Thymus (tissue), 11 donors: ENCODE measurements at regions not wholly inside any gene's neighbourhood (a gene's known extent, or its start where the extent isn't known, plus 50 kb on each side); places are given as distances from the start of the nearest gene placed in this dataset.

Experiments
- DNase-seq, 9 donors: peaks; one replicate each; pipeline ENCODE4 v3.0.0-alpha.2; 2013; ENCODE audit warnings: low spot score in 9 of 9, low read depth in 6 of 9, missing footprints in 1 of 9
- H3K27ac ChIP-seq, 2 donors: one replicate each; pipeline ENCODE4 v1.5.1; 2013; ENCODE audit warnings: control low read depth in 1 of 2, low read depth in 1 of 2, low read length in 1 of 2, mild to moderate bottlenecking in 1 of 2, moderate library complexity in 1 of 2
- H3K27me3 ChIP-seq, 2 donors: one replicate each; pipeline ENCODE4 v1.5.1; 2013; ENCODE audit warnings: low read length in 1 of 2; ENCODE audit not compliant: control insufficient read depth in 2 of 2, insufficient read depth in 1 of 2
- H3K36me3 ChIP-seq, 2 donors: one replicate each; pipeline ENCODE4 v1.5.1; 2013; ENCODE audit warnings: low read length in 1 of 2, mild to moderate bottlenecking in 1 of 2, moderate library complexity in 1 of 2; ENCODE audit not compliant: control insufficient read depth in 2 of 2, insufficient read depth in 2 of 2
- H3K4me1 ChIP-seq, 2 donors: one replicate each; pipeline ENCODE4 v1.5.1; 2013; ENCODE audit warnings: low read length in 2 of 2; ENCODE audit not compliant: control insufficient read depth in 2 of 2, insufficient read depth in 2 of 2
- H3K4me3 ChIP-seq, 2 donors: one replicate each; pipeline ENCODE4 v1.5.1; 2013; ENCODE audit warnings: low read length in 2 of 2, control low read depth in 1 of 2, mild to moderate bottlenecking in 1 of 2
- H3K9me3 ChIP-seq, 2 donors: one replicate each; pipeline ENCODE4 v1.5.1; 2013; ENCODE audit warnings: low read length in 1 of 2, mild to moderate bottlenecking in 1 of 2; ENCODE audit not compliant: control insufficient read depth in 2 of 2, insufficient read depth in 1 of 2
- WGBS: extraction: QIAGEN DNeasy Blood & Tissue Kit; methylation state at CpG from one replicate; pipeline ENCODE4 v1.1.7; 2013; 5-methylcytosine and 5-hydroxymethylcytosine counted together
- donor health status: healthy.

DNA sequence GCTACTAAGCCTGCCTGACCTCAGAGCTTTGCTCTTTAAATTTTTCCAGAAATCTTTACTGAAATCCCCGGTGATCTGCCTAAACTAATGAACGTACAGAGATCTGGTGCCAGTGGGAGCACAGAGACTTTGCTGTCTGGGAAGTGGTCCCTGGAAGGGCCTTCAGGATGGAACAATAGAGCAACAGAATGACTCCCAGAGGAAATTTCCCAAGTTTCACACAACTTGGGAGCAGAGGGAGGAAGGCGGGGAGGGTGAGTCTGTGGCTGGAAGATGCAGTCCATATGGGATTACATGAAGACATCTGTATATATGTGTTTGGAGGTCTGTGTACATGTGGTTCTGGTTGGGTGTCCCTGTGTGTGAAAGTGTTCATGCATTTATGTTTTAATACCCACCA is 638.3 kb downstream of the CCDC171 start:
- no peak for DNase-seq
- peaks cover 0 to 5% of the 10 kb centered on the region in 2 donors for H3K4me1 ChIP-seq
- WGBS = over 99% methylated on average over 3 of the region's 3 CpGs
- no peaks in the 10 kb centered on the region for H3K27me3 ChIP-seq
- no peaks in the 10 kb centered on the region for H3K36me3 ChIP-seq
- no peak overlapping the region for H3K4me3 ChIP-seq
- no peak overlapping the region for H3K27ac ChIP-seq
- no peaks in the 10 kb centered on the region for H3K9me3 ChIP-seq

DNA sequence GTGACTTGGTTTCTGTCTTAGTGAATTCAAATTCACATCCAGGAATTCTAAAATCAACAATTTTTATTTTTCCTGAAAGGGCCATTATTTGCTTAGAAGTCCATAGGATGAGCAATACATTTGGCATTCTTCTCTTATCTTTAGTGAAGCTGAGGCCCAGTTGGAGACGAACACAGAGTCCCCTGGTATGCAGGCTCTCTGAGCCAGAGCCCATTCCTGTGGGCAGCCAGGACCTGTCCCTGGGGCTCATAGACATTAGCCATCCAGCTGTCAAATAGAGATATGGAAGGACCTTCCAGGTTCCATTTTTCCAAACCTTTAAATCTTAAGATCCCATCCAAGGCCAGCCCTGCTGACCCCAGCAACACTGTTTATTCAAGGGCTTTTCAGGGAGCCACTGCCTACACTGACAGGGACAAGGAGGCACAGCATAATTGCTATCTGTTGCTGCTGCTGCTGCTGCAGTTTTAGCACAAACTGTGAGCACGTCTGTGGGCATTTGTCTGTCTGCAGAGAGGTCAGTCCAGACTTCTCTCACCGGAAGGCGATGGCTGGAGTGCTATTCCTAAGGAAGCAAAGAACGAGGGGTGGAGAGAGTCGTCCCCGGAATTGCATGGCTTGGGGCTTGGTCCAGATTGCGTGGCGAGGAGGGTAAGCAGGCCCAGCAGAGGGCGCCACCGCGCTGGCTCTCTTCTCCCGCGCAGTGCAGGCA is 639.0 kb downstream of the CCDC171 start:
- DNase-seq = peak; percentile 25 to 75 (median 49)
- H3K27ac ChIP-seq = no peak overlapping the region

DNA sequence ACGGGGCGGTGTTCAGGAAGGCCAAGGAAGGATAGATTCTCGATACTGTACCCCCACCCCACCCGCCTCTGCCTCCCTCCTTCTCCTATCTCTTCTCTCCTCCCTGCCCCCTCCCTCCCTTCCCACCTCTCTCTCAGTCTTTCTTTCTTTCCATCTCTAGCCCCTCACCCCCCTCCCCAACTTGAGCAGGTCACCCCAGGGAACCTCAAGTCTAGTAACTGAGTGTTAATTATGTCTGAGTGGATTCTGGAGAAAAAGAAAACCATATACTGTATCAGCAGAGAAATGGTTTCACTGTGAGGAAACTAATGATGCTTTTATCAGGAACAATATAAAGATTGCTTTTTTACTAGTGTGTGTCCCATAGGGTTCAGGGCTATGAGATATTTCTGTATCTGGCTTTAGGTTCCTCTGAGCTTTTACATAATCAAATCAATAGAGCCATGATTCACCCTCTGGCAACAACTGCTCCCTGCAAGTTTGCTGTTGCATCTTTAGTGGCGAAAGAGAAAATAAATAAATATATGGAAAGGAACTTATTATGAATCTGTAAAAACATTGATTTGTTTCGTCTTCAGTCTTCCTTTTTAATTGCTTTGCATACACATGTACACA is 639.7 kb downstream of the CCDC171 start:
- Histone ChIP-seq H3K36me3 (no peaks in the 10 kb centered on the region), H3K9me3 (no peaks in the 10 kb centered on the region), H3K27ac (no peak overlapping the region), H3K27me3 (no peaks in the 10 kb centered on the region), H3K4me1 (peaks cover 0 to 5% of the 10 kb centered on the region in 2 donors), H3K4me3 (no peak overlapping the region)
- DNase-seq = no peak
- WGBS = 38% methylated on average over 6 of the region's 6 CpGs

More for the DNA sequence above, 639.0 kb downstream of the CCDC171 start:
- 6% methylated on average over 14 of the region's 14 CpGs for WGBS
- no peaks in the 10 kb centered on the region for H3K36me3 ChIP-seq
- no peaks in the 10 kb centered on the region for H3K27me3 ChIP-seq
- H3K4me1 ChIP-seq = peaks cover 0 to 5% of the 10 kb centered on the region in 2 donors
- no peak overlapping the region for H3K4me3 ChIP-seq
- H3K9me3 ChIP-seq = no peaks in the 10 kb centered on the region

DNA sequence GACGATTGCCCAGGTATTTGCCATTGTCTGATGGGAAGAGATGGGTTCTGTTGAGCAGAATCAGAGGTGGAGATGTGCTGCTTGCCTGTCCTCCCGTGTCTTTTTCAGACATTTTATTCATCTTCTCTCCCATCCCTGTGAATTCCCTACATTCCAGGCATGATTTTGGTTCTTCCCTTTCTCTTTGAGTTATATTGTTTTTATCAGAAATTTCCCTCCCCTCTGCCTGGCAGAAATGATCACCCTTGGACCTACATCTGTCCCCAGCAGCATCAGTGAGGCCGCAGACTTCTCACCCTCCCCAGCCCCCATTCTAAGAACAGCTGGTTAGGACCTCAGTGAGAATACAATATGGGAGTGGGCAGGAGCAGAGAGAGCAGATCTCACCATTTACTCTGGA is 640.2 kb downstream of the CCDC171 start:
- H3K27ac ChIP-seq = no peak overlapping the region

DNA sequence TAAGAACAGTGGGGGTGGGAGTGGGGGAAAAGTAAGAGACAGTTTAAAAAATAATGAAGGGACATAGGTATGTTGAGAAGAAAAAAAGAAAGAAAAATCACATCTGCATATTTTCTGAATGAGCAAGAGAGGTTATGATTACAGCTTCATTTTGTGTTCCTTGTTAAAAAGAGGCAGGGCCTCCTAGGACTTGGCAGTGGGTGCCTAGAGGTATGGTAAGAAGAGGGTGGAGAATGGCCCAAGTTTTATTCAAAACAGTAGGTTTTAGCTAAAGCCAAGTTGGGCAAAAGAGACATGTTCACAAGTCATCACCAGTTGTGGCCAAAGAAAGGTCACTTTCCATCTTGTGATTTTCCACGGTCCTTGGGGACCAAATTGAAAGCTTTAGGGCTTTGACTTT is 643.4 kb downstream of the CCDC171 start:
- no peak for DNase-seq
- Histone ChIP-seq H3K36me3 (no peaks in the 10 kb centered on the region), H3K4me1 (peaks cover 0 to 5% of the 10 kb centered on the region in 2 donors), H3K27me3 (no peaks in the 10 kb centered on the region), H3K9me3 (no peaks in the 10 kb centered on the region), H3K4me3 (no peak overlapping the region), H3K27ac (no peak overlapping the region)
- 96% methylated on average over 1 of the region's 1 CpG for WGBS

More for the DNA sequence above, 640.2 kb downstream of the CCDC171 start:
- Histone ChIP-seq H3K4me3 (no peak overlapping the region), H3K36me3 (no peaks in the 10 kb centered on the region), H3K4me1 (peaks cover 0 to 5% of the 10 kb centered on the region in 2 donors), H3K27me3 (no peaks in the 10 kb centered on the region), H3K9me3 (no peaks in the 10 kb centered on the region)
- 93% methylated on average over 3 of the region's 3 CpGs for WGBS
- no peak for DNase-seq

DNA sequence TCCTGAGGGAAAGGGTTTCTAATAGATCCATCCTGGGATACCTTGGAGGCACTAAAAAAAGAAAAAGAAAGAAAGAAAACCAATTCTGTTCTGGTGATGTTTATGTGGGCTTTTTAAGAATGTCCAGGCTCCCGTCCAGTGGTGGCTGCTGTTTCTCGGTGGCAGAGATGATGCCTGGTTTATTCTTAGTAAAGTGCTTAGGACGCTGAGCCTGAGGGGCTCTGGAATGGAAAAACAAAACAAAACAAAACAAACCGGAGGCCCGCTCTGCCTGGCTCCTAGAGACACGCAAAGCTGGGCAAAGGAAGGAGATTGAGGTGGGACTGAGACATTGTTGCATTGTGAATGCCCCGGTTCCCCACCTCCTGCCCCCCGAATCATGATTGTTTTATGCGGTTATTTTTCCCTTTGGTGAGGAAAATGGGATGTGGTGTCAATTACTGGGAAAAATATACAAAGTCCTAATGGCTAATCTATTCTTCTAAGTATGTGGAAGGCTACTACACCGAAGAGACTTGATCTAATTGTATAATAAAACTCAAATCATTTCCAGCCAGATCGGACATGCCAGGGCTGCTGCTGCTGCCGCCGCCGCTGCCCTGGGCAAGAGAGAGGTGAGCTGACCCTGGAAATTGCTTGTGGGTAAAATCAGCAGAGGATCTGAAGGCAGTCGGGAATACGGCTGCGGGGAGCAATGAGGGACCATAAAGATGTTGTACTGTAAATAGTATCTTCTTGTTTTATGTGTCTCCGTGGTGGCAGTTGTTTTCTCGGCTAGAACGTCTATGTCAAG is 644.9 kb downstream of the CCDC171 start:
- 94% methylated on average over 20 of the region's 20 CpGs for WGBS
- no peak overlapping the region for H3K4me3 ChIP-seq
- DNase-seq = no peak
- H3K4me1 ChIP-seq = no peaks in the 10 kb centered on the region
- no peak overlapping the region for H3K27ac ChIP-seq
- no peaks in the 10 kb centered on the region for H3K9me3 ChIP-seq
- H3K36me3 ChIP-seq = no peaks in the 10 kb centered on the region
- no peaks in the 10 kb centered on the region for H3K27me3 ChIP-seq

DNA sequence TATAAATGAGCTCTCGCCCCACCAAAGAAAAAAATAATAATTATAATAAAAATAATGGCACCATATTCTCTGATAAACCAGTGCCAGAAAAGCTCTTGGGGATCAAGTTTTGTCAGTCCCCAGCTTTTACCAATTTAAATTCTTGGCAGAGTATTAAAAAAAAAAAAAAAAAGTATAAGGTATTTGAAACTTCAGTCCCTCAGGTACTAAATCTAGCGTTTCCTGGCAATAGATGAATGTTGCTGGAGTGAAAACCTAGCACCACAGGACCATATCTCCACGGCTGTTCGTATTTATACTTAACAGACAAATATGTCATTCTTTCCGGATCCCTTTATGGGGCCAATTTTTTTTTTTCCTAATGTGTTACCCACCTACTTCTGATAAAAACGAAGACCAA is 646.2 kb downstream of the CCDC171 start:
- H3K36me3 ChIP-seq = no peaks in the 10 kb centered on the region
- no peak overlapping the region for H3K4me3 ChIP-seq
- H3K27me3 ChIP-seq = no peaks in the 10 kb centered on the region
- DNase-seq = no peak
- H3K27ac ChIP-seq = no peak overlapping the region
- H3K9me3 ChIP-seq = no peaks in the 10 kb centered on the region
- 89% methylated on average over 6 of the region's 6 CpGs for WGBS
- H3K4me1 ChIP-seq = no peaks in the 10 kb centered on the region

DNA sequence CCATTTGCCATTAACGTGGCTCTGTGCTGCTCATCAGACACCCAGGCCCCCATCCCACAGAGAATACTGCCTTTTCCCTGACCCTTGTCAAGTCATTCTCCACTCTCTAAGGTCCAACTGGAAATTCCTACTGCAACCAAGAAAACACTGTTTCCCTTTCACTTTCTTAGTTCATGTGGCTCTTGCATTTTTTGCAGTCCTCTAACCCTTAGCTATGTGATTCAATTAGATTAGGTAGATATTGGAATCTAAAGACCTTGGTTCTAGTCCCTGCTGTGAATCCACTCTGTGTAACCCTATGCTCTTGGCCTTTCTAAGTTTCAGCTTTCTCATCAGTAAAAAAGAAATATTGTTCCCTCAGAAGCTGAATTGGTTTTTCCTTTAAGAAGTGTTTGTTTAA is 649.4 kb downstream of the CCDC171 start:
- DNase-seq = no peak
- 80% methylated on average over 1 of the region's 1 CpG for WGBS
- H3K4me3 ChIP-seq = no peak overlapping the region
- H3K27ac ChIP-seq = no peak overlapping the region
- H3K4me1 ChIP-seq = peaks cover 0 to 8% of the 10 kb centered on the region in 2 donors
- H3K27me3 ChIP-seq = no peaks in the 10 kb centered on the region
- H3K36me3 ChIP-seq = no peaks in the 10 kb centered on the region
- H3K9me3 ChIP-seq = peaks cover 0 to 5% of the 10 kb centered on the region in 2 donors
